SHP77 treated with DMSO at 0.1 percent for 48 hours (cell line): ENCODE measurements at regions not wholly inside any gene's neighbourhood (a gene's known extent, or its start where the extent isn't known, plus 50 kb on each side); places are given as distances from the start of the nearest gene placed in this dataset.

Experiments
- DNase-seq: peaks from one replicate; lab custom pipeline; 2025; lab: John Stamatoyannopoulos, UW

DNA sequence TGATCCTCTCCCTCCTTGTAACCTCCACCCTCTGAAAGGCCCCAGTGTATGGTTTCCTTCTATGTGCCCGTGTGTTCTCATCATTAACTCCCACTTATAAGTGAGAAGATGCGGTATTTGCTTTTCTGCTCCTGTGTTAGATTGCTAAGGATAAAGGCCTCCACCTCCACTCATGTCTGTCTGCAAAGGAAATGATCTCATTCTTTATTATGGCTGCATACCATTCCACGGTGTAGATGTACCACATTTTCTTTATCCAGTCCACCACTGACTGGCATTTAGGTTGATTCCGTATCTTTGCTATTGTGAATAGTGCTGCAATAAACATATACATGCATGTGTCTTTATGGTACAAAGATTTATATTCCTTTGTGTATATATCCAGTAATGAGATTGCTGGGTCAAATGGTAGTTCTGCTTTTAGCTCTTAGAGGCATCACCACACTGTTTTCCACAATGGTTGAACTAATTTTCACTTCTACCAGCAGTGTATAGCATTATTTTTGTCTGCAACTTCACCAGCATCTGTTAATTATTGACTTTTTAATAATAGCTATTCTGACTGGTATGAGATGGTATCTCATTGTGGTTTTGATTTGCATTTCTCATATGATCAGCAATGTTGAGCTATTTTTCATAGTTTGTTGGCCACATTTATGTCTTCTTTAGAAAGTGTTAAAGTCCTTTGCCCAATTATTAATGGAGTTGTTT lies 1030.9 kb downstream of the FSTL5 start:
- no peak for DNase-seq

DNA sequence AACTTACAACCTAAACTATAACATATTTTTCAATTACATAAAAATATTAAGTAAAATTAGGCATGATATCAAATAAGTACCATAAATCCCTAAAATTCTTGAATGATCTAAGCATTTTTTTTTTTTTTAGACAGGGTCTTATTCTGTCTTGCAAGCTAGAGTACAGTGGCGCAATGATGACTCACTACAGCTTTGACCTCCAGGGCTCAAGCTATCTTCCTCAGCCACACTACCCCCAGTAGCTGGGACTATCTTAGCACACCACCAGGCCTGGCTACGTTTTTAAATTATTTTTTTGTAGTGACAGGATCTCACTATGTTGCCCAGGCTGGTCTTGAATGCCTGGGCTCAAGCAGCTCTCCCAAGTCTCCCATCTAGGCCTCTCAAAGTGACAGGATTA lies 1042.3 kb downstream of the FSTL5 start:
- no peak for DNase-seq

DNA sequence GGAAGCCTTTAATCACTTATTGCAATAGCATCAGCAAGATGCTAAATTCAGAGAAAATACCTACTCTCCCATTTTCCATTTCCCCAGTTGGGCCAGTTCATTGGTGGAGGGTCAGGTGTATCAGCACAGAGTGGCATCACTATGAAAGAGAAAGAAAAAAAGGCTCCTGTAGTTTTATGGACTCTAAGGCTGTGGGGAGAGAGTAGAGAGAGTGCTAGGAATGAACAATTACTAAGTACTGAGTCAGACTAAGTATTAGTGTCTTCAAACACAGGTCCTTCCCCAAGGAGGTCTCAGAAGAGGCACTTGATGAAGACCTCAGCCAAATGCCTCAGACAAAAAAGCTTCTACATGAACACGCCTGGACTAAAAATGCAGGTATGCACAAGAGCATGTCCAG lies 1061.9 kb downstream of the FSTL5 start:
- no peak for DNase-seq

DNA sequence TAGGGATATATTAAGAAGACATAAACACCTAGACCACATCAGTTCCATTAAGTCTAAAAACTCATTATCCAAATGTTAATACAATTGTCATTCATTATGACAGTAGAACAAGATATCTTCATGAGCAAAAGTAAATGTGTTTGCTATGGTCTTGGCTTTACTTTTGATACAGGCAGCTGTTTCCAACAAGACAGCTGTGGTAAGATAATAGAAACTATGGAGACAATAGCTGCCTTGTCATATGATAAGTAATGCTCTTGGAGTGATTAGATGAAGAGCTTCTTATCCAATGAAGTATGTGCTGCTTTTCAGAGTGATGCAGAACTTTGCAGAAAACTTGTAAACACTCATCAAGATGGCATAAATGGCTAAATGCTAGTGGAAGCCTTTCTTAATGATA lies 1066.0 kb downstream of the FSTL5 start:
- DNase-seq = no peak

DNA sequence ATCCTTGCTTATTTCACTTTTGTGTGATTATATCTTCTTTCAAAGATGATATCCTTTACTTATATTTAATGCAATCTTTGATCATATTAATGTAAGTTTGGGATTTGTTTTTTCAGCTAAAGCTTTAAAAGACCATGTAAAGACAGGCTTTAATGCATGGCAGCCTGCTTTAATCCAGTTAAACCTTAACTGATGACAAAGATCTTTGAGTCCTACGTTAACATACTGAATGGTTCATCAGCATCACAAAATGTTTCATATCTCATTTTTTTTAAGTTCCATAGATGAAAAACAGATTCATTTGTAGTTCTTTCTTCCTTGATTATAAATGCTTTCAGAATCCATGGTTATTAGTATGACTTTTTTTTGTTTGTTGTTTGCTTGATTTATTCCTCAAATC lies 1102.8 kb downstream of the FSTL5 start:
- DNase-seq = no peak
